ENCODE measurements at regions not wholly inside any gene's neighbourhood (a gene's known extent, or its start where the extent isn't known, plus 50 kb on each side); places are given as distances from the start of the nearest gene placed in this dataset.

DNA sequence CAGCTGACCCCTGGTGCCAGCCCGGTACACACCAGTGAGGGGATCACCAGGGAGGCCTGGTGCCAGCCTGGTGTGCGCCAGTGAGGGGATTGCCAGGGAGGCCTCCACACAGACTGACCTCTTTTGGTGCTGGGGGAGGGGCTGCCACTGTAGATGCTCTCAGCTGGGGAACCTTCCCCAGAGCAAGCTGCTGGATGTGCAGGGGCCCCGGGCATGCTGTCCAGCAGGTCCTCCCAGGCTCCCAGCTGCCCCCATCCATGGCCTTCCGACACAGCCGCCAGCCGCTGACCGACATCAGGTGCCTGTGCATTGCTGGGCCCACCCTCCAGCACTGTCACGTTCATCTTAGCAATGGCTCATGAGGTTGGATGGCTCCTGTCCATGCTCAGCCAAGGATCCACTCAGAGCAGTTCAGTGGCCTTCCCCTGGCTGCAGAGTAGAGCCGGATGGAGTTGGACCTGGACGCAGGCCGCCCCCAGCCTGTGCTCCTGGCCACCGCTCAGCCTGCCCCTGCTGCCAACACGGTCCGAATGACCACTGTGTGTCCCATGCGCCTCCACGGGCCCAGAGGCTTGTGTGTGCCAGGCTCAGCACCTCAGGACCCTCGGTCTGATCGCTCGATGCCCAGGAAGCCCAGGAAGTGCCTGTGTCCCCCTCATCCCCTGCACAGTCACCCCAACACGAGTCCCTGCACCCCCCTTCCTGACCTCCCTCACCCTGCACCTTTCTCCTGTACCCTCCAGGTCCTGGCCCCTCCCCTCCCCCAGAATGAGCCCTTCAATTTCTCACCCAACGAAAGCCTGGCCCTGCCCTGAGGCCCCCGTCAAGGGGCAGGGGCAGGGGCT, 95.7 kb downstream of the YTHDF1 start:
- ATAC-seq: no peak
- H3K9me3 ChIP-seq: no peaks in the 10 kb centered on the region
- TF ChIP-seq, protein P1, sequence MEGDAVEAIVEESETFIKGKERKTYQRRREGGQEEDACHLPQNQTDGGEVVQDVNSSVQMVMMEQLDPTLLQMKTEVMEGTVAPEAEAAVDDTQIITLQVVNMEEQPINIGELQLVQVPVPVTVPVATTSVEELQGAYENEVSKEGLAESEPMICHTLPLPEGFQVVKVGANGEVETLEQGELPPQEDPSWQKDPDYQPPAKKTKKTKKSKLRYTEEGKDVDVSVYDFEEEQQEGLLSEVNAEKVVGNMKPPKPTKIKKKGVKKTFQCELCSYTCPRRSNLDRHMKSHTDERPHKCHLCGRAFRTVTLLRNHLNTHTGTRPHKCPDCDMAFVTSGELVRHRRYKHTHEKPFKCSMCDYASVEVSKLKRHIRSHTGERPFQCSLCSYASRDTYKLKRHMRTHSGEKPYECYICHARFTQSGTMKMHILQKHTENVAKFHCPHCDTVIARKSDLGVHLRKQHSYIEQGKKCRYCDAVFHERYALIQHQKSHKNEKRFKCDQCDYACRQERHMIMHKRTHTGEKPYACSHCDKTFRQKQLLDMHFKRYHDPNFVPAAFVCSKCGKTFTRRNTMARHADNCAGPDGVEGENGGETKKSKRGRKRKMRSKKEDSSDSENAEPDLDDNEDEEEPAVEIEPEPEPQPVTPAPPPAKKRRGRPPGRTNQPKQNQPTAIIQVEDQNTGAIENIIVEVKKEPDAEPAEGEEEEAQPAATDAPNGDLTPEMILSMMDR (IDR thresholded peaks at IDR 0.05): no peak
- no peaks in the 10 kb centered on the region for H3K4me1 ChIP-seq (ENCODE audit: low read depth)
- DNase-seq: peak in 2 of 3 donors; percentile 4 to 26
- no peaks in the 10 kb centered on the region for H3K36me3 ChIP-seq (ENCODE audit: low read depth)
- no peak overlapping the region for H3K4me3 ChIP-seq
- intact Hi-C loops (cut with DNase I, micrococcal nuclease): no loop called here

DNA sequence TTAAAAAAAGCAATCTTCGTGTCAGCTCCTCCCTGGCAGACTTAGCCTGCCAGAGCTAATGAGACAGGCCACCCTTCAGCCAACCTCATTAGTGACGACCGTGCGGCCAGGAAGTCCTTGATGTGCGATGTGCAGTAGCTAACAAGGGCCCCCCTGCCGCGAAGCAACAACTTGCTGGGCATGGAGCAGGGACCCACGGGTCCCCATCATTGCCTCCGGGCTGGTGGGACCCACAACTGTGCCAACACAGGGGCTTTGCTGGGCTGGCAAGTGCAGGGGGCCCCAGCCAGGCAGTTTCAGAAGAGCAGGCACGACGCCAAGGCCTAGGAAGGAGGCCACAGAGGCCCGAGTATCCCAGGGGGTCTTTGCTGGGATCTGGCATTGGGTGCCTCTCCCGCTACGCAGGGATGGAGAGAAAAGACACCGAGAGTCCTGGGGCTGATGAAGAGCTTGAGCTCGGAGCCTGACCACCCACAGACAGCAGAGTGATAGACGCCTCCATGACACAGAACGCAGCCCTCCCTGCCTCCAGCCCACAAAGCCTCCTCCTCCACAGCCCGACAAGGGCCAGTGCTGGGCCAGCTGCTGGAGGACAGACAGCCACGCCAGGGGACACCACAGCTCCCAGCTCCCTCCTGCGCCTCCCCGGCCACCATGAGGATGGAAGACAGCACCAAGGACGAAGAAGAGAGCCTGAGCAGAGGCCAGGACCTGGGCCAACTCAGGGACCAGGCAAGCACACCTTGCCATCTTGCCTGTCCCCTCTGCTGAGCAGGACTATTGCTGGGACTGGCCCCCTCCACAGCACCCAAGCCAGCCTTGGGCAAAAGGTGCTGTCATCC, 96.6 kb downstream of the YTHDF1 start:
- Histone ChIP-seq H3K4me3 (no peak overlapping the region), H3K9me3 (no peaks in the 10 kb centered on the region), H3K36me3 (ENCODE audit: low read depth) (no peaks in the 10 kb centered on the region), H3K4me1 (ENCODE audit: low read depth) (no peaks in the 10 kb centered on the region)
- DNase-seq: peak in 2 of 3 donors; percentile 13 to 34
- intact Hi-C loops (cut with DNase I, micrococcal nuclease): no loop called here
- TF ChIP-seq, protein P1 (IDR thresholded peaks at IDR 0.05): no peak
- ATAC-seq: no peak

DNA sequence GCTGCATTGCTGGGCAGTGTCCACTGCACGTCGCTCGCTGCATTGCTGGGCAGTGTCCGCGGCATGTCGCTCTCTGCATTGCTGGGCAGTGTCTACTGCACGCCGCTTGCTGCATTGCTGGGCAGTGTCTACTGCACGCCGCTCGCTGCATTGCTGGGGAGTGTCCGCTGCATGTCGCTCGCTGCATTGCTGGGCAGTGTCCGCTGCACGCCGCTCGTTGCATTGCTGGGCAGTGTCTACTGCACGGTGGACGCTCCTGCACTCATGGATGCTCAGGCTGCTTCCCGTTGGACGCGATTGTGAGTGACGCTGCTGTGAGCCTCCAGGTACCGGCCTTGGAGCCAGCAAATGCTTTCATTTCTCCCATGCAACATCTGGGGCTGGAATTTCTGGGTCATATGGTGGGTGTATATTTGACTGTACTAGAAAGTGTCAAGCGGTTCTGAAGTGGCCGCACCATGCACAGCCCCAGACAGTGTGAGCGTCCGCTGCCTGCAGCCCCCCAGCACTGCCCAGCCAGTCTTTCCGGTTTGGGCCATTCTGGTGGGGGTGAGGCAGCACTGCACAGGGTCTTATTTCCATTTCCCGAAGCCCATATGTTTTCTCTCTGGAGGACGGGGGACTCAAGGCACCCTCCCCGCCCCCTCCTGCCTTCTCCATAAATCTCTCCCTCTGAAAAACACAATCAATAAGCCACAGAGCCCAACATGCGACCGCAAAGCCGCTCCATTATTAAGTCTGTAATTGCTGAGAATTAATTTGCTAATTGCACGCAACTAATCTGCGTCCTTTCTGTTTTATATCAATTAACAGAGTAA, 97.4 kb downstream of the YTHDF1 start:
- no peak for ATAC-seq
- H3K36me3 ChIP-seq (ENCODE audit: low read depth): no peaks in the 10 kb centered on the region
- no peaks in the 10 kb centered on the region for H3K4me1 ChIP-seq (ENCODE audit: low read depth)

DNA sequence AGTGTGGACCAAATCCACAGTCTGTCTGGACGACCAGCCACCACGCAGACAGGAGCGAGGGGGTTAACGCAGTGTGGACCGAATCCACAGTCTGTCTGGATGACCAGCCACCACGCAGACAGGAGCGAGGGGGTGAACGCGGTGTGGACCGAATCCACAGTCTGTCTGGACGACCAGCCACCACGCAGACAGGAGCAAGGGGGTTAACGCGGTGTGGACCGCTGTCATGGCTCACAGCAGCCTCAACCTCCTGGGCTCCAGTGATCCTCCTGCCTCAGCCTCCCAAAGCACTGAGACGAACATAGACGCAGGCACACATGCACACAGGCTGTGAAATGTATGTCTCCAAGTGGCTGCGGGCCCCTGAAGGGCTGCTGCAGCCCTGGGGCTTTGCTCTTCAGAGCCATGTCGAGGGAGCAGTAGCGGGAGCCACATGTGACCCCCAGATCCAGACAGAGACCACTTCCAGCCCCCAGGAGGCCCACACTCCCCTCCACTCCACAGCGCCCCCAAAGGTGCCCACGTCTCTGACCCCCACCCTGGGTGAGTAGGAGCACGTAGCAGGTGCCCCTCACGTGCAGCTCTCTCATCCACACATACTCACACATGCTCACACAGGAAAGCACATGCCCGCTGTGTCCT, 98.1 kb downstream of the YTHDF1 start:
- no peaks in the 10 kb centered on the region for H3K36me3 ChIP-seq (ENCODE audit: low read depth)
- H3K4me3 ChIP-seq: no peak overlapping the region
- H3K9me3 ChIP-seq: no peaks in the 10 kb centered on the region
- TF ChIP-seq, protein P1 (IDR thresholded peaks at IDR 0.05): no peak
- peak in 2 of 3 donors; percentile 3 to 15 for DNase-seq
- intact Hi-C loops (cut with DNase I, micrococcal nuclease): no loop called here
- ATAC-seq: no peak
- H3K4me1 ChIP-seq (ENCODE audit: low read depth): no peaks in the 10 kb centered on the region

More for the DNA sequence above, 97.4 kb downstream of the YTHDF1 start:
- intact Hi-C loops (cut with DNase I, micrococcal nuclease): no loop called here
- Histone ChIP-seq H3K9me3 (no peaks in the 10 kb centered on the region), H3K4me3 (no peak overlapping the region)
- peak in 2 of 3 donors; percentile 10 to 44 for DNase-seq
- TF ChIP-seq, protein P1 (IDR thresholded peaks at IDR 0.05): no peak

DNA sequence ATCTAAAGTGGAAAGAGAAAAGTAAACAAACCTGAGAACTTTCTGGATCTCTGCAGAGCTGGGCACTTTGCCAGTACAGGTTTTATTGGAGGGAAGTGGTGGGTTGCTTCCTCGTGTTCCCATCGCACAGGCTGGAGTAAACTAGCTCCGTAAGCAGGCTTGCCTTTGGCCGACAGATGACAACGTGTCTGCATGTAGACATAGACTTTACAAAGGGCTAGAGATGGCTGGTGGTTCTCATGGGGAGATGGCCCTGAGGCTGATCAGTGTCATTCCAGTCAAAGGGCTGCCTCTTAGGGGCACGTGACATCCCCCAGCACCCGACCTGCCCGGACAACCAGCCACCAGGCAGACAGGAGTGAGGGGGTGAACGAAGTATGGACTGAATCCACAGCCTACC, 98.8 kb downstream of the YTHDF1 start:
- Histone ChIP-seq H3K4me1 (ENCODE audit: low read depth) (no peaks in the 10 kb centered on the region), H3K36me3 (ENCODE audit: low read depth) (no peaks in the 10 kb centered on the region), H3K4me3 (no peak overlapping the region), H3K9me3 (no peaks in the 10 kb centered on the region)
- TF ChIP-seq, protein P1 (IDR thresholded peaks at IDR 0.05): no peak
- DNase-seq (peak in 2 of 3 donors; percentile 5 to 18), ATAC-seq (no peak)
- intact Hi-C loops (cut with DNase I, micrococcal nuclease): no loop called here
